Suprapubic skin (tissue), 3 donors: ENCODE measurements at regions not wholly inside any gene's neighbourhood (a gene's known extent, or its start where the extent isn't known, plus 50 kb on each side); places are given as distances from the start of the nearest gene placed in this dataset.

Experiments used
- POLR2A ChIP-seq, 2 donors: fragments of 450-650 bp; IDR thresholded peaks; one replicate each; pipeline ENCODE4 v1.6.1; 2017; ENCODE audit warnings: antibody characterized with exemption in 2 of 2, mild to moderate bottlenecking in 2 of 2, moderate library complexity in 2 of 2
- TF ChIP-seq, protein P1 (sequence below), 2 donors: fragments of 200-600 bp in 1 of 2; fragments of 450-650 bp in 1 of 2; sonication (generic) in 1 of 2; IDR thresholded peaks; one replicate each; pipeline ENCODE4 v1.5.1; 2016 to 2019; ENCODE audit warnings: antibody characterized with exemption in 2 of 2, mild to moderate bottlenecking in 1 of 2, moderate library complexity in 1 of 2

DNA sequence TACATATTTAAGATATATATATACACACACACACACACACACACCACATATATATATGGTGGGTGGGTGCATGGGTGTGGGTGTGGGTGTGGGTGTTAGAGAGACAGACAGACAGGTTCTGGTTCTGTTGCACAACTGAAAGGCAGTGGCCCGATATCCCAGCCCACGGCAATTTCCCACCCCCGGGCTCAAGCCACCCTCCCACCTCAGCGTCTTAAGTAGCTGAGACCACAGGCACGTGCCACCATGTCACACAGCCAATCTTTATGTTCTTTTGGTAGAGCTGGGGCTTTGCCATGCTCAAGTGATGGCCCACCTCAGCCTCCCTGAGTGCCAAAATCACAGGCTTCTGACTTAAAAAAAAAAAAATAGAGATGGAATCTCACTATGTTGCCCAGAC lies 417.8 kb upstream of the FOXG1 start:
- TF ChIP-seq, protein P1, sequence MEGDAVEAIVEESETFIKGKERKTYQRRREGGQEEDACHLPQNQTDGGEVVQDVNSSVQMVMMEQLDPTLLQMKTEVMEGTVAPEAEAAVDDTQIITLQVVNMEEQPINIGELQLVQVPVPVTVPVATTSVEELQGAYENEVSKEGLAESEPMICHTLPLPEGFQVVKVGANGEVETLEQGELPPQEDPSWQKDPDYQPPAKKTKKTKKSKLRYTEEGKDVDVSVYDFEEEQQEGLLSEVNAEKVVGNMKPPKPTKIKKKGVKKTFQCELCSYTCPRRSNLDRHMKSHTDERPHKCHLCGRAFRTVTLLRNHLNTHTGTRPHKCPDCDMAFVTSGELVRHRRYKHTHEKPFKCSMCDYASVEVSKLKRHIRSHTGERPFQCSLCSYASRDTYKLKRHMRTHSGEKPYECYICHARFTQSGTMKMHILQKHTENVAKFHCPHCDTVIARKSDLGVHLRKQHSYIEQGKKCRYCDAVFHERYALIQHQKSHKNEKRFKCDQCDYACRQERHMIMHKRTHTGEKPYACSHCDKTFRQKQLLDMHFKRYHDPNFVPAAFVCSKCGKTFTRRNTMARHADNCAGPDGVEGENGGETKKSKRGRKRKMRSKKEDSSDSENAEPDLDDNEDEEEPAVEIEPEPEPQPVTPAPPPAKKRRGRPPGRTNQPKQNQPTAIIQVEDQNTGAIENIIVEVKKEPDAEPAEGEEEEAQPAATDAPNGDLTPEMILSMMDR (IDR thresholded peaks at IDR 0.05), result no peak
- TF ChIP-seq POLR2A (IDR thresholded peaks at IDR 0.05), result no peak
